CD4-positive, alpha-beta T cell (primary cell): ENCODE measurements at regions not wholly inside any gene's neighbourhood (a gene's known extent, or its start where the extent isn't known, plus 50 kb on each side); places are given as distances from the start of the nearest gene placed in this dataset.

Source experiments
- ATAC-seq: fragments of 200-7000 bp; cut with Tn5 transposase; one replicate; pipeline ENCODE4 v1.10.0; 2022; ENCODE audit warnings: mild to moderate bottlenecking; ENCODE audit not compliant: poor library complexity
- CTCF ChIA-PET: fragments of 350-600 bp; sonication (Branson Sonifier 250); formaldehyde crosslinking; loops from one replicate; lab custom pipeline; 2021; ENCODE audit warnings: antibody characterized with exemption, inconsistent platforms; lab: Charles Lee
- POLR2A ChIA-PET: fragments of 350-600 bp; sonication (Branson Sonifier 250); formaldehyde crosslinking; loops from one replicate; lab custom pipeline; 2021; ENCODE audit warnings: antibody characterized with exemption, inconsistent platforms; lab: Charles Lee
- DNase-seq, 14 experiments: peaks; one replicate each; pipeline ENCODE4 v3.0.0-alpha.2; 2013 to 2020; ENCODE audit warnings: mixed read lengths in 2 of 14
- H3K27ac ChIP-seq, 2 donors: one replicate each; pipeline versions ENCODE4 v1.5.1 to v1.7.0; 2013; ENCODE audit warnings: low read length in 2 of 2, low read depth in 1 of 2, mild to moderate bottlenecking in 1 of 2
- H3K27me3 ChIP-seq, 2 experiments: 1 replicate in 1 of 2; 2 replicates in 1 of 2; pipeline versions ENCODE4 v1.6.1 to v1.7.0; 2013; ENCODE audit warnings: low read length in 2 of 2, control low read depth in 1 of 2, mild to moderate bottlenecking in 1 of 2, moderate library complexity in 1 of 2; ENCODE audit not compliant: insufficient read depth in 2 of 2, control insufficient read depth in 1 of 2
- H3K36me3 ChIP-seq: one replicate; pipeline ENCODE4 v1.6.1; 2013; ENCODE audit warnings: low read length, control low read depth; ENCODE audit not compliant: insufficient read depth
- H3K4me1 ChIP-seq: one replicate; pipeline ENCODE4 v1.6.1; 2013; ENCODE audit warnings: low read length, control low read depth; ENCODE audit not compliant: insufficient read depth
- H3K4me3 ChIP-seq: one replicate; pipeline ENCODE4 v1.5.1; 2013; ENCODE audit warnings: mild to moderate bottlenecking, low read length, moderate library complexity
- H3K9me3 ChIP-seq, 2 experiments: 1 replicate in 1 of 2; 2 replicates in 1 of 2; pipeline versions ENCODE4 v1.6.1 to v1.7.0; 2013; ENCODE audit warnings: low read length in 2 of 2, mild to moderate bottlenecking in 2 of 2, control low read depth in 1 of 2, moderate library complexity in 1 of 2; ENCODE audit not compliant: control insufficient read depth in 1 of 2, insufficient read depth in 1 of 2
- H3K27ac Mint-ChIP-seq: one replicate; pipeline ENCODE4 v1.8.0; 2020; ENCODE audit warnings: mixed read lengths
- H3K27me3 Mint-ChIP-seq: one replicate; pipeline ENCODE4 v1.8.0; 2021; ENCODE audit warnings: mixed read lengths
- H3K36me3 Mint-ChIP-seq: one replicate; pipeline ENCODE4 v1.8.0; 2021; ENCODE audit warnings: low read depth, mixed read lengths
- H3K4me1 Mint-ChIP-seq: one replicate; pipeline ENCODE4 v1.8.0; 2021; ENCODE audit warnings: low read depth, mixed read lengths
- H3K4me3 Mint-ChIP-seq: one replicate; pipeline ENCODE4 v1.8.0; 2020; ENCODE audit warnings: mild to moderate bottlenecking, mixed read lengths
- H3K9me3 Mint-ChIP-seq: one replicate; pipeline ENCODE4 v1.8.0; 2020; ENCODE audit warnings: mixed read lengths
- intact Hi-C, 2 experiments: fragments of 100-400 bp; cut with DNase I in 1 of 2; cut with micrococcal nuclease in 1 of 2; formaldehyde crosslinking; loops; one replicate each; pipeline versions ENCODE4 v1.15.1 to v1.9.0; 2023 to 2025; cut with DNase I, micrococcal nuclease
- TF ChIP-seq, protein P1 (sequence below): fragments of 200-600 bp; IDR thresholded peaks from one replicate; pipeline ENCODE4 v1.8.0; 2022; ENCODE audit warnings: antibody characterized with exemption, mild to moderate bottlenecking

- Histone ChIP-seq H3K36me3 (no peaks in the 10 kb centered on the region), H3K9me3 (no peaks in the 10 kb centered on the region), H3K27me3 (peaks cover 3 to 6% of the 10 kb centered on the region in 2 experiments), H3K4me1 (no peaks in the 10 kb centered on the region), H3K27ac (no peak overlapping the region), H3K4me3 (no peak overlapping the region)
- DNase-seq (no peak), ATAC-seq (no peak)
- ChIA-PET CTCF (no interaction called here), POLR2A (no interaction called here)
- Mint-ChIP-seq H3K27ac (no peak overlapping the region), H3K36me3 (no peaks in the 10 kb centered on the region), H3K4me3 (no peak overlapping the region), H3K4me1 (no peaks in the 10 kb centered on the region), H3K9me3 (no peaks in the 10 kb centered on the region), H3K27me3 (peaks cover 7% of the 10 kb centered on the region)
- intact Hi-C loops = no loop called here
- TF ChIP-seq, protein P1, sequence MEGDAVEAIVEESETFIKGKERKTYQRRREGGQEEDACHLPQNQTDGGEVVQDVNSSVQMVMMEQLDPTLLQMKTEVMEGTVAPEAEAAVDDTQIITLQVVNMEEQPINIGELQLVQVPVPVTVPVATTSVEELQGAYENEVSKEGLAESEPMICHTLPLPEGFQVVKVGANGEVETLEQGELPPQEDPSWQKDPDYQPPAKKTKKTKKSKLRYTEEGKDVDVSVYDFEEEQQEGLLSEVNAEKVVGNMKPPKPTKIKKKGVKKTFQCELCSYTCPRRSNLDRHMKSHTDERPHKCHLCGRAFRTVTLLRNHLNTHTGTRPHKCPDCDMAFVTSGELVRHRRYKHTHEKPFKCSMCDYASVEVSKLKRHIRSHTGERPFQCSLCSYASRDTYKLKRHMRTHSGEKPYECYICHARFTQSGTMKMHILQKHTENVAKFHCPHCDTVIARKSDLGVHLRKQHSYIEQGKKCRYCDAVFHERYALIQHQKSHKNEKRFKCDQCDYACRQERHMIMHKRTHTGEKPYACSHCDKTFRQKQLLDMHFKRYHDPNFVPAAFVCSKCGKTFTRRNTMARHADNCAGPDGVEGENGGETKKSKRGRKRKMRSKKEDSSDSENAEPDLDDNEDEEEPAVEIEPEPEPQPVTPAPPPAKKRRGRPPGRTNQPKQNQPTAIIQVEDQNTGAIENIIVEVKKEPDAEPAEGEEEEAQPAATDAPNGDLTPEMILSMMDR = no peak
Observed at GRCh38 chr2:176508374-176508773, 239.1 kb downstream of the MTX2 start.

DNA sequence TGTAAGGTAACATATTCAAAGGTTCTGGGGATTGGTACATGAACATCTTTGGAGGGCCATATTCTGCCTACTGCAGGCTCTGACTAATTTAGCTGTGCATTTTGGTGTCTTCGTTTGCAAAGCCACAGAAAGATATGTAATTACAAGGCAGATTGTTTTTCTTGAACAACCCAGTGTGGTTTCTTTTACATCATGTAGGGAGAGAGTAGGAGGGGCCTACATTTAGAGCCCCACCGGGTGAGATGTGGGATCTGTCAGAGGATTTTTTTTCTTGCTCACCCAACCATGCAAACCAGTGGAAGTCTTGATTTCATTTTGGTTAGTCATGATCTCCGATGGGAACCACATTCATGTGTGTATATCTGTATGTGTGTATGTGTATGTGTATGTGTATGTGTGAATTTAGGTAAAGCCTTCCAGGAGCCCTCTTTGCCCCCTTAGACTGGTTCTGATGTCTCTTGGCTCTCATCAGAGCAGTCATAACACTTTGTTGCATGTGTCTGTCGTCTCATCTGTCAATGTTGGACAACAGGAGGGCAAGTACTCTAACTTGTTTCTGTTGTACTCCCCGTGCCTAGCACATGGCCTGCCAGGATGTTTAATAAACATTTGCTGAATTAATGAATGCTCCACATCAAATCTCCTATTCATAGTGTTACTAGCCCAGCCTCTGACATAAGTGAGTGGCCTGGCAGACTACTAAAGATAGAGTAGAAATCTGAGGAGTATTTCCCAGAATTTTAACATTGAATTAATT lies 239.9 kb downstream of the MTX2 start:
- peaks cover 3 to 6% of the 10 kb centered on the region in 2 experiments for H3K27me3 ChIP-seq
- ChIA-PET CTCF (no interaction called here), POLR2A (no interaction called here)
- ATAC-seq = no peak
- Mint-ChIP-seq H3K4me3 (no peak overlapping the region), H3K27me3 (peaks cover 7% of the 10 kb centered on the region), H3K36me3 (no peaks in the 10 kb centered on the region), H3K4me1 (no peaks in the 10 kb centered on the region), H3K9me3 (no peaks in the 10 kb centered on the region), H3K27ac (no peak overlapping the region)
- H3K9me3 ChIP-seq = no peaks in the 10 kb centered on the region
- TF ChIP-seq, protein P1 = no peak
- no peak overlapping the region for H3K27ac ChIP-seq
- no peaks in the 10 kb centered on the region for H3K36me3 ChIP-seq
- no peak for DNase-seq
- no peak overlapping the region for H3K4me3 ChIP-seq
- intact Hi-C loops = no loop called here
- no peaks in the 10 kb centered on the region for H3K4me1 ChIP-seq

DNA sequence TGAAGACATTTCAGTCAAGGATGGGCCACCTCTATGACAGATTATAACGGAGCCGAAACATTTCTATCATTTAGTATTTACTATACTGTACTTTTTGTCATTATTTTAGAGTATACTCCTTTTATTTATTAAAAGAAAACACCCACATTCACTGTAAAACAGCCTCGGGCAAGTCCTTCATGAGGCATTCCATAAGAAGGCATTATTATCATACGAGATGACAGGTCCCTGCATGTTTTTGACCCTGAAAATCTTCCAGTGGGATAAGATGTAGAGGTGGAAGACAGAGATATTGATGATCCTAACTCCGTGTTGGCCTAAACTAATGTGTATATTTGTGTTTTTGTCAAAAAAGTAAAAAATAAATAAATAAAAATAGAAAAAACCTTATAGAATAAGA lies 245.0 kb downstream of the MTX2 start:
- no peaks in the 10 kb centered on the region for H3K36me3 Mint-ChIP-seq
- H3K9me3 ChIP-seq = no peaks in the 10 kb centered on the region
- TF ChIP-seq, protein P1 = no peak
- intact Hi-C loops = no loop called here
- ATAC-seq = no peak
- DNase-seq = no peak
- no peaks in the 10 kb centered on the region for H3K9me3 Mint-ChIP-seq
- H3K27me3 ChIP-seq = no peaks in the 10 kb centered on the region
- H3K27me3 Mint-ChIP-seq = no peaks in the 10 kb centered on the region
- no peaks in the 10 kb centered on the region for H3K36me3 ChIP-seq
- POLR2A ChIA-PET = no interaction called here
- H3K4me1 Mint-ChIP-seq = peaks cover 16% of the 10 kb centered on the region
- CTCF ChIA-PET = no interaction called here
- H3K27ac Mint-ChIP-seq = no peak overlapping the region
- H3K4me3 Mint-ChIP-seq = no peak overlapping the region
- no peaks in the 10 kb centered on the region for H3K4me1 ChIP-seq
- H3K4me3 ChIP-seq = no peak overlapping the region
- H3K27ac ChIP-seq = no peak overlapping the region
